ENCODE measurements at regions not wholly inside any gene's neighbourhood (a gene's known extent, or its start where the extent isn't known, plus 50 kb on each side); places are given as distances from the start of the nearest gene placed in this dataset.

GRCh38 chr7:156074084-156074483, 261.8 kb upstream of the SHH start:
- Histone ChIP-seq H3K4me3 (ENCODE audit: insufficient read length, low read depth) (no peak overlapping the region), H3K36me3 (ENCODE audit: insufficient read depth, insufficient read length, low read length) (no peaks in the 10 kb centered on the region), H3K4me1 (ENCODE audit: insufficient read depth, insufficient read length) (no peaks in the 10 kb centered on the region), H3K9me3 (ENCODE audit: insufficient read depth, low read length) (no peaks in the 10 kb centered on the region; the same call in 1 of the 2 replicates), H3K27me3 (ENCODE audit: insufficient read depth, insufficient read length) (no peaks in the 10 kb centered on the region), H3K9ac (ENCODE audit: insufficient read length, low read depth) (no peak overlapping the region)
- no peak for DNase-seq (ENCODE audit: low read depth, low spot score)
- TF ChIP-seq ZNF274 (IDR thresholded peaks at IDR 0.05; ENCODE audit: low read depth, low read length) (no peak), YY1 (IDR thresholded peaks at IDR 0.05; ENCODE audit: insufficient read depth, insufficient read length) (no peak), SUZ12 (IDR thresholded peaks at IDR 0.05; ENCODE audit: extremely low read depth, insufficient read depth, insufficient read length) (no peak)

- H3K4me3 ChIP-seq (ENCODE audit: insufficient read length, low read depth): no peak overlapping the region
- TF ChIP-seq ZNF274 (IDR thresholded peaks at IDR 0.05; ENCODE audit: low read depth, low read length): no peak
- no peak for TF ChIP-seq SUZ12 (IDR thresholded peaks at IDR 0.05; ENCODE audit: extremely low read depth, insufficient read depth, insufficient read length)
- TF ChIP-seq YY1 (IDR thresholded peaks at IDR 0.05; ENCODE audit: insufficient read depth, insufficient read length): no peak
- no peak overlapping the region for H3K9ac ChIP-seq (ENCODE audit: insufficient read length, low read depth)
- H3K4me1 ChIP-seq (ENCODE audit: insufficient read depth, insufficient read length): no peaks in the 10 kb centered on the region
- no peaks in the 10 kb centered on the region; the same call in 1 of the 2 replicates for H3K9me3 ChIP-seq (ENCODE audit: insufficient read depth, low read length)
- H3K27me3 ChIP-seq (ENCODE audit: insufficient read depth, insufficient read length): no peaks in the 10 kb centered on the region
- no peaks in the 10 kb centered on the region for H3K36me3 ChIP-seq (ENCODE audit: insufficient read depth, insufficient read length, low read length)
- no peak for DNase-seq (ENCODE audit: low read depth, low spot score)
These were observed 261.2 kb upstream of the SHH start for GRCh38 chr7:156073366-156074052.

- Histone ChIP-seq H3K9me3 (ENCODE audit: insufficient read depth, low read length) (no peaks in the 10 kb centered on the region), H3K27me3 (ENCODE audit: insufficient read depth, insufficient read length) (no peaks in the 10 kb centered on the region), H3K4me1 (ENCODE audit: insufficient read depth, insufficient read length) (no peaks in the 10 kb centered on the region), H3K9ac (ENCODE audit: insufficient read length, low read depth) (no peak overlapping the region), H3K4me3 (ENCODE audit: insufficient read length, low read depth) (no peak overlapping the region), H3K36me3 (ENCODE audit: insufficient read depth, insufficient read length, low read length) (no peaks in the 10 kb centered on the region)
- TF ChIP-seq ZNF274 (IDR thresholded peaks at IDR 0.05; ENCODE audit: low read depth, low read length) (no peak), SUZ12 (IDR thresholded peaks at IDR 0.05; ENCODE audit: extremely low read depth, insufficient read depth, insufficient read length) (no peak), YY1 (IDR thresholded peaks at IDR 0.05; ENCODE audit: insufficient read depth, insufficient read length) (no peak)
- DNase-seq (ENCODE audit: low read depth, low spot score): no peak
These were observed 259.3 kb upstream of the SHH start for GRCh38 chr7:156071612-156072011.

- Histone ChIP-seq H3K27me3 (ENCODE audit: insufficient read depth, insufficient read length) (no peaks in the 10 kb centered on the region), H3K4me1 (ENCODE audit: insufficient read depth, insufficient read length) (no peaks in the 10 kb centered on the region), H3K9me3 (ENCODE audit: insufficient read depth, low read length) (no peaks in the 10 kb centered on the region), H3K4me3 (ENCODE audit: insufficient read length, low read depth) (no peak overlapping the region), H3K36me3 (ENCODE audit: insufficient read depth, insufficient read length, low read length) (no peaks in the 10 kb centered on the region), H3K9ac (ENCODE audit: insufficient read length, low read depth) (no peak overlapping the region)
- no peak for DNase-seq (ENCODE audit: low read depth, low spot score)
- TF ChIP-seq YY1 (IDR thresholded peaks at IDR 0.05; ENCODE audit: insufficient read depth, insufficient read length) (no peak), SUZ12 (IDR thresholded peaks at IDR 0.05; ENCODE audit: extremely low read depth, insufficient read depth, insufficient read length) (no peak), ZNF274 (IDR thresholded peaks at IDR 0.05; ENCODE audit: low read depth, low read length) (no peak)
These were observed 257.6 kb upstream of the SHH start for GRCh38 chr7:156069891-156070290.

- Histone ChIP-seq H3K4me3 (ENCODE audit: insufficient read length, low read depth) (no peak overlapping the region), H3K9ac (ENCODE audit: insufficient read length, low read depth) (no peak overlapping the region), H3K9me3 (ENCODE audit: insufficient read depth, low read length) (no peaks in the 10 kb centered on the region), H3K4me1 (ENCODE audit: insufficient read depth, insufficient read length) (no peaks in the 10 kb centered on the region), H3K36me3 (ENCODE audit: insufficient read depth, insufficient read length, low read length) (no peaks in the 10 kb centered on the region), H3K27me3 (ENCODE audit: insufficient read depth, insufficient read length) (no peaks in the 10 kb centered on the region)
- TF ChIP-seq ZNF274 (IDR thresholded peaks at IDR 0.05; ENCODE audit: low read depth, low read length) (no peak), YY1 (IDR thresholded peaks at IDR 0.05; ENCODE audit: insufficient read depth, insufficient read length) (no peak), SUZ12 (IDR thresholded peaks at IDR 0.05; ENCODE audit: extremely low read depth, insufficient read depth, insufficient read length) (no peak)
- no peak for DNase-seq (ENCODE audit: low read depth, low spot score)
These were observed 254.9 kb upstream of the SHH start for GRCh38 chr7:156067156-156067555.

GRCh38 chr7:156065400-156065799, 253.1 kb upstream of the SHH start:
- H3K27me3 ChIP-seq (ENCODE audit: insufficient read depth, insufficient read length): no peaks in the 10 kb centered on the region
- TF ChIP-seq ZNF274 (IDR thresholded peaks at IDR 0.05; ENCODE audit: low read depth, low read length): no peak
- TF ChIP-seq YY1 (IDR thresholded peaks at IDR 0.05; ENCODE audit: insufficient read depth, insufficient read length): no peak
- TF ChIP-seq SUZ12 (IDR thresholded peaks at IDR 0.05; ENCODE audit: extremely low read depth, insufficient read depth, insufficient read length): no peak
- no peaks in the 10 kb centered on the region for H3K9me3 ChIP-seq (ENCODE audit: insufficient read depth, low read length)
- H3K9ac ChIP-seq (ENCODE audit: insufficient read length, low read depth): no peak overlapping the region
- no peak overlapping the region for H3K4me3 ChIP-seq (ENCODE audit: insufficient read length, low read depth)
- no peaks in the 10 kb centered on the region for H3K36me3 ChIP-seq (ENCODE audit: insufficient read depth, insufficient read length, low read length)
- no peak for DNase-seq (ENCODE audit: low read depth, low spot score)
- no peaks in the 10 kb centered on the region for H3K4me1 ChIP-seq (ENCODE audit: insufficient read depth, insufficient read length)

- no peak overlapping the region for H3K4me3 ChIP-seq (ENCODE audit: insufficient read length, low read depth)
- DNase-seq (ENCODE audit: low read depth, low spot score): no peak
- H3K4me1 ChIP-seq (ENCODE audit: insufficient read depth, insufficient read length): no peaks in the 10 kb centered on the region
- H3K9ac ChIP-seq (ENCODE audit: insufficient read length, low read depth): no peak overlapping the region
- no peaks in the 10 kb centered on the region for H3K9me3 ChIP-seq (ENCODE audit: insufficient read depth, low read length)
- H3K27me3 ChIP-seq (ENCODE audit: insufficient read depth, insufficient read length): no peaks in the 10 kb centered on the region
- TF ChIP-seq YY1 (IDR thresholded peaks at IDR 0.05; ENCODE audit: insufficient read depth, insufficient read length): no peak
- no peak for TF ChIP-seq SUZ12 (IDR thresholded peaks at IDR 0.05; ENCODE audit: extremely low read depth, insufficient read depth, insufficient read length)
- no peak for TF ChIP-seq ZNF274 (IDR thresholded peaks at IDR 0.05; ENCODE audit: low read depth, low read length)
- H3K36me3 ChIP-seq (ENCODE audit: insufficient read depth, insufficient read length, low read length): no peaks in the 10 kb centered on the region
These were observed 252.7 kb upstream of the SHH start for GRCh38 chr7:156064971-156065386.
